ENCODE measurements at regions not wholly inside any gene's neighbourhood (a gene's known extent, or its start where the extent isn't known, plus 50 kb on each side); places are given as distances from the start of the nearest gene placed in this dataset.

DNA sequence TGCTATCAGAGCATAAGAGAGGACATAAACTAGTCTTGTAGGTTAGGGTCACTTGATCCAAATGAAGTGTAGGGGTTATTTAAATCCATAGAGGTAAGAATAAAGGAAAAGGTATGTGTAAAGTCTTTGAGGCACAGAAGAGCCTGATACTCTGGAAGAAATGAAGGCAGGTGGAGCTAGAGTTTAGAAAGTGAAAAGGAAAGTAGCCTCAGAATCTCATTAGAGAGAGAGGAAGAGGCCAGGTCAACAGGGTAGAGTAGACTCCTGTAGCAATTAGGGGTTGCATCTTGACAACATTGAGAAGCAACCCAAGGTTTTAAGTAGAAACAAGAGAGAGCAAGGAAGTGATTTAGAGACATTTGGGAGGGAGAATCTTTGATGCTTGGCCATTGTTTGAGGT, 235.2 kb upstream of the SOX9 start:
- TF ChIP-seq, protein P1, sequence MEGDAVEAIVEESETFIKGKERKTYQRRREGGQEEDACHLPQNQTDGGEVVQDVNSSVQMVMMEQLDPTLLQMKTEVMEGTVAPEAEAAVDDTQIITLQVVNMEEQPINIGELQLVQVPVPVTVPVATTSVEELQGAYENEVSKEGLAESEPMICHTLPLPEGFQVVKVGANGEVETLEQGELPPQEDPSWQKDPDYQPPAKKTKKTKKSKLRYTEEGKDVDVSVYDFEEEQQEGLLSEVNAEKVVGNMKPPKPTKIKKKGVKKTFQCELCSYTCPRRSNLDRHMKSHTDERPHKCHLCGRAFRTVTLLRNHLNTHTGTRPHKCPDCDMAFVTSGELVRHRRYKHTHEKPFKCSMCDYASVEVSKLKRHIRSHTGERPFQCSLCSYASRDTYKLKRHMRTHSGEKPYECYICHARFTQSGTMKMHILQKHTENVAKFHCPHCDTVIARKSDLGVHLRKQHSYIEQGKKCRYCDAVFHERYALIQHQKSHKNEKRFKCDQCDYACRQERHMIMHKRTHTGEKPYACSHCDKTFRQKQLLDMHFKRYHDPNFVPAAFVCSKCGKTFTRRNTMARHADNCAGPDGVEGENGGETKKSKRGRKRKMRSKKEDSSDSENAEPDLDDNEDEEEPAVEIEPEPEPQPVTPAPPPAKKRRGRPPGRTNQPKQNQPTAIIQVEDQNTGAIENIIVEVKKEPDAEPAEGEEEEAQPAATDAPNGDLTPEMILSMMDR (IDR thresholded peaks at IDR 0.05; ENCODE audit: poor library complexity): no peak
- no peak for TF ChIP-seq EZH2 (IDR thresholded peaks at IDR 0.05; ENCODE audit: borderline replicate concordance)
- no peak for TF ChIP-seq EZH2phosphoT487 (IDR thresholded peaks at IDR 0.05; ENCODE audit: low read depth, severe bottlenecking, unreplicated experiment)

All from hepatocyte (in vitro differentiated cells).